ENCODE measurements at regions not wholly inside any gene's neighbourhood (a gene's known extent, or its start where the extent isn't known, plus 50 kb on each side); places are given as distances from the start of the nearest gene placed in this dataset.

DNA sequence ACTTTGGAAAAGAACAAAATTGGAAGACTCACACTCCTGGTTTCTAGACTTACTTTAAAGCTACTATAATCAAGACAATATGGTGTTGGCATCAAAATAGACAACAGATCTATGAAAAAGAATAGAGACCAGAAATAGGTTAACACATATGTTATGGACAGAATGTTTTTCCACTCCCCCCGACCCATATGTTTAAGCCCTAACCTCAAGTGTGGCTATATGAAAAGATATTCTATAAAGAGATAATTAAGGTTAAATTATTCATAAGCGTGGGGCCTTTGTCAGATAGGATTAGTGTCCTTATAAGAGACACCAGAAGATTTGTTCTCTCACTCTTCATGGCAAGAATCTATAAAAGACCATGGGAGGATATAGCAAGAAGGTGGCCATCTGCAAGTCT lies 440.0 kb downstream of the AASDHPPT start:
- Histone ChIP-seq H3K4me3 (replicated peaks in 1 of 3; ENCODE audit: low read depth in 2 of 3, low read length in 3 of 3) (no peak overlapping the region), H3K4me1 (ENCODE audit: control insufficient read depth in 1 of 2, insufficient read depth in 2 of 2, low read length in 2 of 2) (no peaks in the 10 kb centered on the region), H2AFZ (ENCODE audit: insufficient read depth, low read depth, low read length, poor library complexity, severe bottlenecking) (no peak overlapping the region), H3K27me3 (ENCODE audit: control insufficient read depth in 2 of 2, insufficient read depth in 2 of 2, low read length in 2 of 2) (no peaks in the 10 kb centered on the region), H3K9ac (ENCODE audit: insufficient read depth, low read length, poor library complexity, severe bottlenecking) (no peak overlapping the region), H3K9me3 (replicated peaks in 1 of 2; ENCODE audit: control insufficient read depth in 1 of 2, insufficient read depth in 1 of 2, low read length in 2 of 2) (peaks cover 0 to 4% of the 10 kb centered on the region in 2 donors), H3K4me2 (replicated peaks; ENCODE audit: extremely low read depth, low read length, poor library complexity, severe bottlenecking) (no peak overlapping the region), H4K20me1 (ENCODE audit: insufficient read depth, low read length) (no peaks in the 10 kb centered on the region), H3K27ac (ENCODE audit: low read depth in 1 of 2, low read length in 2 of 2) (no peak overlapping the region), H3K79me2 (ENCODE audit: insufficient read depth, low read length) (no peaks in the 10 kb centered on the region), H3K36me3 (replicated peaks in 1 of 2; ENCODE audit: control insufficient read depth in 1 of 2, insufficient read depth in 2 of 2, low read length in 2 of 2) (no peaks in the 10 kb centered on the region)
- Mint-ChIP-seq H3K36me3 (no peaks in the 10 kb centered on the region), H3K4me1 (no peaks in the 10 kb centered on the region), H3K9me3 (peaks cover 0 to 3% (median 0%) of the 10 kb centered on the region in 7 donors), H3K4me3 (no peak overlapping the region), H3K27me3 (ENCODE audit: low read depth in 3 of 3) (no peaks in the 10 kb centered on the region), H3K27ac (no peak overlapping the region)
- TF ChIP-seq, protein P1, sequence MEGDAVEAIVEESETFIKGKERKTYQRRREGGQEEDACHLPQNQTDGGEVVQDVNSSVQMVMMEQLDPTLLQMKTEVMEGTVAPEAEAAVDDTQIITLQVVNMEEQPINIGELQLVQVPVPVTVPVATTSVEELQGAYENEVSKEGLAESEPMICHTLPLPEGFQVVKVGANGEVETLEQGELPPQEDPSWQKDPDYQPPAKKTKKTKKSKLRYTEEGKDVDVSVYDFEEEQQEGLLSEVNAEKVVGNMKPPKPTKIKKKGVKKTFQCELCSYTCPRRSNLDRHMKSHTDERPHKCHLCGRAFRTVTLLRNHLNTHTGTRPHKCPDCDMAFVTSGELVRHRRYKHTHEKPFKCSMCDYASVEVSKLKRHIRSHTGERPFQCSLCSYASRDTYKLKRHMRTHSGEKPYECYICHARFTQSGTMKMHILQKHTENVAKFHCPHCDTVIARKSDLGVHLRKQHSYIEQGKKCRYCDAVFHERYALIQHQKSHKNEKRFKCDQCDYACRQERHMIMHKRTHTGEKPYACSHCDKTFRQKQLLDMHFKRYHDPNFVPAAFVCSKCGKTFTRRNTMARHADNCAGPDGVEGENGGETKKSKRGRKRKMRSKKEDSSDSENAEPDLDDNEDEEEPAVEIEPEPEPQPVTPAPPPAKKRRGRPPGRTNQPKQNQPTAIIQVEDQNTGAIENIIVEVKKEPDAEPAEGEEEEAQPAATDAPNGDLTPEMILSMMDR (IDR thresholded peaks at IDR 0.05) = no peak
- DNase-seq = no peak
- WGBS (ENCODE audit: insufficient coverage) = no CpG with 5 or more reads among the region's 2 CpGs
- intact Hi-C loops (cut with micrococcal nuclease) = no loop called here

DNA sequence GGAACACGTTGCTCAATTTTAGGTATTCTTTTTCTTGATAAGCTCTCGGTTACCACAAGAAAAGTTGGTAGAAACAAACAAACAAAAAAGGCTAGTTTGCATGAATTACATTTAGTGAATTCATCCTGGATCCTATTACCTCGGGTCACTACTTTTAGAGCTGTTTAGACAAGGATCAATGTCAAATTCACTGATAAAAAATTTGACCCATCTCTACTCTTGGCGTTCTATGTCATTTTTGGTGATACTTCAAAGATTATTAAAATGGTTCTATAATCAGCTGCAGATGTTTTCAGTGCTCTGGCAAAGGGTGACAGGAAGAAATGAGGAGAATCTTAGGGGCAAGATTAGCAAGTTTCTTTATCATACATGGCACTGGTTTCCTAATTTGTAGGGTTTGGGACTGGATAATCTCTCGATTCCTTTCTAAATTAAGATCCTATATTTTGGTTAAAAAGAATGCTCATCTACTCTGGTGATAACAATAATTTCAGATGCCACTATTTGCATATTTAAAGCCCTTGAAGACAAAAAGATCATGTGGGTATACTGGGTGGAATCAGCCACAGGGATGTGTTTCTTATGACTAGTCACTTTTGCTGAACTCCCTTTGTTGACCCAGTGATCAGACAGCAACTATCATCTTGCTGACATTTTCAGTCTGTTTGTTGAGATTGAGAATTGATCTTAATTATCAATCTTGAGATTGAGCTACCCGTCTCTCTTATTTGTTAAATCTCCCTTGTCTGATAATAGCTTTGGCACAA lies 442.9 kb downstream of the AASDHPPT start:
- H3K9me3 Mint-ChIP-seq = peaks cover 0 to 2% (median 0%) of the 10 kb centered on the region in 7 donors
- H3K27ac Mint-ChIP-seq = no peak overlapping the region
- Histone ChIP-seq H2AFZ (ENCODE audit: insufficient read depth, low read depth, low read length, poor library complexity, severe bottlenecking) (no peak overlapping the region), H3K9me3 (replicated peaks in 1 of 2; ENCODE audit: control insufficient read depth in 1 of 2, insufficient read depth in 1 of 2, low read length in 2 of 2) (no peaks in the 10 kb centered on the region), H3K4me3 (replicated peaks in 1 of 3; ENCODE audit: low read depth in 2 of 3, low read length in 3 of 3) (no peak overlapping the region), H3K4me1 (ENCODE audit: control insufficient read depth in 1 of 2, insufficient read depth in 2 of 2, low read length in 2 of 2) (no peaks in the 10 kb centered on the region), H3K27me3 (ENCODE audit: control insufficient read depth in 2 of 2, insufficient read depth in 2 of 2, low read length in 2 of 2) (no peaks in the 10 kb centered on the region), H3K36me3 (replicated peaks in 1 of 2; ENCODE audit: control insufficient read depth in 1 of 2, insufficient read depth in 2 of 2, low read length in 2 of 2) (no peaks in the 10 kb centered on the region), H3K27ac (ENCODE audit: low read depth in 1 of 2, low read length in 2 of 2) (no peak overlapping the region), H3K9ac (ENCODE audit: insufficient read depth, low read length, poor library complexity, severe bottlenecking) (no peak overlapping the region), H4K20me1 (ENCODE audit: insufficient read depth, low read length) (no peaks in the 10 kb centered on the region), H3K79me2 (ENCODE audit: insufficient read depth, low read length) (no peaks in the 10 kb centered on the region), H3K4me2 (replicated peaks; ENCODE audit: extremely low read depth, low read length, poor library complexity, severe bottlenecking) (no peak overlapping the region)
- no peak for DNase-seq
- TF ChIP-seq, protein P1 (IDR thresholded peaks at IDR 0.05) = no peak
- intact Hi-C loops (cut with micrococcal nuclease) = no loop called here
- H3K4me1 Mint-ChIP-seq = no peaks in the 10 kb centered on the region
- H3K27me3 Mint-ChIP-seq (ENCODE audit: low read depth in 3 of 3) = peaks cover 0 to 1% (median 0%) of the 10 kb centered on the region in 3 donors
- no peak overlapping the region for H3K4me3 Mint-ChIP-seq
- no peaks in the 10 kb centered on the region for H3K36me3 Mint-ChIP-seq
- no CpG with 5 or more reads among the region's 6 CpGs for WGBS (ENCODE audit: insufficient coverage)
